Activated CD4-positive, alpha-beta T cell treated with anti-CD3 and anti-CD28 coated beads for 4 hours (primary cell): ENCODE measurements at regions not wholly inside any gene's neighbourhood (a gene's known extent, or its start where the extent isn't known, plus 50 kb on each side); places are given as distances from the start of the nearest gene placed in this dataset.

Experiments
- DNase-seq, 2 donors: peaks; one replicate each; pipeline ENCODE4 v3.0.0-alpha.2; 2020

DNA sequence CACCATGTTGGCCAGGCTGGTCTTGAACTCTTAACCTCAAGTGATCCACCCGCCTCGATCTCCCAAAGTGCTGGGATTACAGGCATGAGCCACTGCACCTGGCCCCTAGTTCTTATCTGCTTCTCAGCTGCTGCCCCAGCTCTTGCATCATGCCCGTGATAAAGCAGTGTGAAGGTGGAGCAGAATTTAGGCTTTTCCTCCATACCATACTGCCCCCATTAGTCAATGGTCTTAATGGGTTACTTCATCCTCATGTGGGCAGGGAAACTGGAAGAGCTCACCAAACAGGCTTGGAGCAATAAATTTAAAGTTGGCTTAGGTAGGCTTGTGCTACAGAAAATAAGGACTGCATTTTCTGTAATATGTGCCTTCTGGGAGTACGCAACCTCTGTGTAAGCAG, 636.9 kb upstream of the BOD1L1 start:
- no peak for DNase-seq

- no peak for DNase-seq
Observed at GRCh38 chr4:14265651-14266050, 638.1 kb upstream of the BOD1L1 start.

DNA sequence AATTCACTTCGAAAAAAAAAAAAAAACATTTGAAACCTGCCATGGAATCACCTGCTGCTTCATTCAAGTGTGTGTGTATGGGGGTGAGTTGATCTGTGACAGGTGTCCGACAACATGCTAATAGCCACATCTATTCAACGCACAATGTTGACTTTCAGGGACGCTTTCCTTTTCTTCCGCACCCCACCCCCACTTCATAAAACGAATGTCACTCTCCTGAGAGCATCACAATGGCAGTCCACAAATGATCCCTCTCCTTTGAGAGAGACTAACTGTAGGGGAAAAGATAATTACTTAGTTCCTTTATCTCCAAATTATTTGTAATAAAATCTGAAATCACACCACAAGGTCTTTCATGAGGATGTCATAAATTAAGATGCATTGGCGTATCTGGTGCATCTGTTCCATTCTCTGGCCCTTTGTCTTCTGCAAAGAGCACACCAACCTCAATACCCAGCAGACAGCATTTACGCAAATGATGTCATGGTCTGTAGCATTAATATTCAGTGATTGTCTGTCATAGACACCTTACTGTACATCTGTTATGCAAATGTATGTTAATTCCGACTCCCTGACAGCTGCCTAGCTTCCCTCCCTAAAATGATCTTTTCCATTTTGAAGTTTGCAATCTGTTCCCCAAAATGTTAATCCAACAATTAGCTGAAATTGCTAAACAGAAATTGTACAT, 640.0 kb upstream of the BOD1L1 start:
- DNase-seq = no peak

- DNase-seq = no peak
Observed at GRCh38 chr4:14269824-14270223, 642.3 kb upstream of the BOD1L1 start.

- DNase-seq = no peak
Observed at GRCh38 chr4:14272206-14272605, 644.7 kb upstream of the BOD1L1 start.

DNA sequence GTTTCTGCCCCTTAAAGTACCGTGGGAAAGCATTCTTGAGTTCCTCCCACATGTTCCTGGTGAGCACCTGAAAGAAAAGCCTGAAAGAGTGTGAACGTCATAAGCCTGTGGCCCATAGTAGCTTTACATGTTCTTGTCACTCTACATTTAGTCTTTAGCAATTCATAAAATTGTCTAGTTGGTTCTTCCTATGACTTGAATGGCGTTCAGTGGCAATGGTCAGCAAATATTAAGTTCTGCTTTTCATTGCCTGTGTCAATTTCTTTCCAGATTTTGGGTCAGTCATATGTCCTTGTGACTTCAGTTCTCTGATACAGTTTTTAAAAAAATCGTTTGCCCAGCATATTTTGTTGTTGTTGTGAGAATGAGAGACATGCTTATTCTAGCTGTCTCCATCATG, 650.0 kb upstream of the BOD1L1 start:
- no peak for DNase-seq

GRCh38 chr4:14280567-14280966, 653.0 kb upstream of the BOD1L1 start:
- no peak for DNase-seq

GRCh38 chr4:14284578-14284977, 657.1 kb upstream of the BOD1L1 start:
- DNase-seq = no peak

DNA sequence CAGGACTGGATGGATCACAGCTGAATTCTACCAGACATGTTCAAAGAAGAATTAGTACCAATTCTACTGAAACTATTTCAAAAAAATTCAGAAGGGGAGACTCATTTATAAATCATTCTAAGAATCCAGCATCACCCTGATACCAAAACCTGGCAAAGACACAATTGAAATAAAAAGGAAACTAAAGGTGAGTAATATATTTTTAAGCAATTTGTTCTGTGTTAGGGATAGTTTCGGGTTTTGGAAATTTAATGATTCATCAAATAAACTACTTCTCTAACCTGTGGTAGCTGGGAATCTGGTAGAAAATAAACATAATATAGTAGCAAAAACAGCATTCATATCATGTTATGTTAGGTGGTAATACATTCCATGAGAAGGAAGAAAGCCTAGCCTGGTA, 662.2 kb upstream of the BOD1L1 start:
- no peak for DNase-seq

- DNase-seq = no peak
Observed at GRCh38 chr4:14293582-14293981, 666.1 kb upstream of the BOD1L1 start.

- no peak for DNase-seq
Observed at GRCh38 chr4:14294611-14295010, 667.1 kb upstream of the BOD1L1 start.

- DNase-seq = no peak
Observed at GRCh38 chr4:14299166-14299565, 671.6 kb upstream of the BOD1L1 start.

DNA sequence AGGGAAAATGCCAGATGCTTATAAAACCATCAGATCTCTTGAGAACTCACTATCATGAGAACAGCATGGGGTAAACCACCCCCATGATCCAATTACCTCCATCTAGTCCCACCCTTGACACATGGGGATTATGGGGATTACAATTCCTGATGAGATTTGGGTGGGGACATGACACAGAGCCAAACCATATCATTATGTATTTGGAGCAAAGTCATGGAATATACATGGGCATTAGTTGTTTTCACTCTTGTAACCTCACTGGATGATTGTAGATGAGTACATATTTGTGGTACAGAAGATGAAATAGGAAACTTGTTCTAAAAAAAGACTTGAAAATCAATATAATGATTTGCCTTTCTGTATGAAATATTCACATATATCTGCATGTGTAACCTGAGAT, 674.5 kb upstream of the BOD1L1 start:
- DNase-seq = no peak

DNA sequence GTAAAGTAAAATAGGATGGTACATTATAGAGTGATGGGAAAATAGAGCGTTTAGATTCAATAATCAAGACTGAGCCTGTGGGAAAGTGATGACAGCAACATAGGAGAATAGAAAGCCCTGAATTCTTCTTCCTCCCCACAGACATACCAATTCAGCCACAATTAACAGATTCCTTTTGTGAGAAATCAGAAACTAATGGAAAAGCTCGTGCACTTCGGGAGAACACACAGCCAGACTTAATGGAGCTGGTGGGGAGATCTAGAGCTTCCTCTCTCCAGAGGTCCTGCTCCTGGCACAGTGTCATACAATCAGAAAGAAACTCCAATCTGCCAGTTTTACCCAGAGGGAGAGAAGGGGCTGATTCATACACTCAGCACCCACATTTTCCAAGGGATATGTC, 676.3 kb upstream of the BOD1L1 start:
- DNase-seq = no peak

- no peak for DNase-seq
Observed at GRCh38 chr4:14308229-14308651, 680.7 kb upstream of the BOD1L1 start.

- no peak for DNase-seq
Observed at GRCh38 chr4:14309431-14309830, 681.9 kb upstream of the BOD1L1 start.

DNA sequence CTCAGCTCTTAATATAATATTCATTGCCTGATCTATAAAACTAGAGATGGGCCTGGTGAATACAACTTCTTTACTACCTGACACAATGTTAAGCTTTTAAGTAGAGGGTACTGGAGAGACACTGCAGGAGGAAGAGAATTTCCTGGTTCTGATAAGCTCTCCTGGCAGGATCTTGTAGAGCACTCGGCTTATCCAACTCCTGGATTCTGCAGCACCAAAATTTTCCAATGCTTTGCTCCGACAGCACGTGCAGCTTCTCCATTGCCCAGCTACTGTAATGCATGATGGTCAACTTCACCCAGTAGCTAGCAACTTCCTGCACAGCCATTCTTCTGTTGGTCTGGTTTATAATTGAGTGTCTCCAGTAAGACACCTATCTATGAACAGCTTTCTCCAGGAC, 686.2 kb upstream of the BOD1L1 start:
- DNase-seq = no peak

DNA sequence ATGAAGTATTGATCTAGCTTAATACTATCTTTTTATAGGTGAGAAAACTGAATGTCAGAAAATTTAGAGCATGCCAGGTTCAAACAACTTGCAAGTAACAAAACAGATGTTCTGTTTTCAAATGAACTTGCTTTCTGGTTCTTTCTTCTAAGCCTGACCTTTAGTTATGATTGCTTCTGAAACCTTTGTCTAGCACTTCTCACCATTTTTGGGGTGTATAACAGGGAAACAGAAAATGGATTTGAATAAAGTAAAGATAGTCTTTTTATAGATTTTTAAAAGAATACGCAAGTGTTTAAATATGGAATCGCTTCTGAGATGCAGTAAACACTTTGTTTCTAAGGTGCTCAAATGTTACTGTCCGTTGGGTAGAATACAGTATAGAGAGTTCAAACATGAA, 687.2 kb upstream of the CPEB2 start:
- DNase-seq = no peak

DNA sequence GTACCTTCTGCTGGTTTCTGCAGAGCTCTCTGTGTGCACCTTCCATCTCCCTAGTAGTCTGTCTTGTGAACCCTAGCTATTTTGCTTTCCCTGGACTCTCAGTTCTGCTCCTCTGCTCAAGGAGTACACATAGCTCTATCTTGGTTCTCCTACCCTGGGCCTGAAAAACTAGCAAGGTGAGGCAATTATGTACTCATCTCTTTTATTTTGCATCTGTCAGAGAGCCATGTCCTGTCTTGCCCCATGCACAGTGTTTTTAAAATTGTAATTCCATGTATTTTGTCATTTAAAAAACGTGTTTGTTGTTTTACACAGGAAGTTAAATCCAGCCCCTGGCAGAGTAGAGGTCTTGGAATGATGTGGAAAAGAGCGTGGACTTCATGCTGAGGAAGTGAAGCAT, 684.9 kb upstream of the CPEB2 start:
- no peak for DNase-seq

DNA sequence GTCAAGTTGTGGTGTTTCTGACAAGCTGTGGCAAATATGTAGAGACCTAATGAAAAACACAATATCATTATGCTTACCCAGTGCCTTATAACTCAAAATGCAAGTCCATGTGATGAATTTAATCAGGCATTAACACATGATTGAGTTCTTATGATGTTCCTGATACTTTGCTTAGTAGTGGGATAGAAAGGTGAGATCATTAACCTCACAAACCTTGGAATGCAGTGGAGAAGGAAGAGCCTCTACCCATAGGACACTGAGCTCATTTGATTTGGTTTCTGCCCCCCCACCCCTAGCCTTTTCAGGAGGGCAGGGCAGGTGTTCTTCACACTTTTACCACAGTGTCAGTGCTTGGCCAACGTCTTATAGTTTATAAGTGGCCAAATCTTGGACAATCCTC, 683.6 kb upstream of the CPEB2 start:
- DNase-seq = no peak

DNA sequence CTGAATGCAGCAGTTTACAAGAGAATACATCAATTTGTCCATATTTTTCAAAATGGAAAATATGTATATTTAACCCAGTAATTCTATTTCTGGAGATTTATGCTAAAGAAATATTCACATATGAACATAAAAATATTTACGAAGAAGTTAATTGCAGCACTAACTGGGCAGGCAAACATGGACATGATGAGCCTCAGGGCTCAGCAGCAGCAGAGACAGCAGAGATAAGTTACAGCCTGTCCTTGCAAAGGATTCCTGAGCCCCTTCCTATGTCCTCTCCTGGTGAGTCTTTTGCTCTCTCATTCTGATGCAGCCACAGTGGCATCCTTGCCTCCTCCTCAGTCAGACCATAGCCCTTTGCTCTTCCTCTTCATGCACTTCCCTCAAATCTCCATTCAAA, 680.6 kb upstream of the CPEB2 start:
- DNase-seq = no peak

- no peak for DNase-seq
Observed at GRCh38 chr4:14323191-14323590, 679.1 kb upstream of the CPEB2 start.

DNA sequence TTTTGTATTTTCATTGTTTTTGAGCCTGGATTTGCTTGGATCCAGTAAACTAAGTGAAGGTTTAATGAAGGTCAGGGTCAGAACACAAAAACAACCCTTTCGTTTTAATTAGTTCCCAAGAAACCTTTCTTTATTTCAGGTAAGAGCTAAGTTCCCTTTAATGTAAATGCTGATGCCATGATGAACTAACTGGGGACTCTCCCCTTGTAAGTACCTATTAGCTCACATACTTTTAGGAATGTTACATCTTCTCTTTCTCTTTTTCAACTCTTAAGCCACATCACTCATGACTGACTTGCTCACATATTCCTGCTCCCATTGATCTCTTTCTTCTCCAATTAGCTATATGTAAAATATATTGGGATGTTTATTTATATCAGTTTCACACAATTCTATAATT, 673.1 kb upstream of the CPEB2 start:
- no peak for DNase-seq

DNA sequence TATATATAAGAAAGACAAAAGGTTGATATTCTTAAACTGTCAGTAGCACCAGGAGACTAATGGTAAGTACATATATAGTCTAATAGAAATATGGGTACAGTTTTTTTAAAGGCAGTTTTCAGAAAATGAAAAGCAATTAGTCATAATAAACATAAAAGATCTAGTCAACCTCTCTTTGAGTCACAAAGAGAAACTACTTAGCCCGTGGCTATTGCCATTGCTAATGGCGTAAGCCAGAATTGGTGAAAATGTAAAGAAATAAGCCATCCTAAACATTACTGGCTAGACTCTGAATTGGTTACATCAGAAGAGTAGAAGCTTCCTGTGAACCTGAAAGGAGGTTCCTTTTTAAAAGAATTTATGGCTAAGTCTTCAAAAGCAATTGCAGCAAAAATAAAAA, 668.7 kb upstream of the CPEB2 start:
- DNase-seq = no peak

GRCh38 chr4:14334166-14334565, 668.1 kb upstream of the CPEB2 start:
- no peak for DNase-seq

GRCh38 chr4:14335872-14336271, 666.4 kb upstream of the CPEB2 start:
- DNase-seq = no peak
